ENCODE measurements at regions not wholly inside any gene's neighbourhood (a gene's known extent, or its start where the extent isn't known, plus 50 kb on each side); places are given as distances from the start of the nearest gene placed in this dataset.

DNA sequence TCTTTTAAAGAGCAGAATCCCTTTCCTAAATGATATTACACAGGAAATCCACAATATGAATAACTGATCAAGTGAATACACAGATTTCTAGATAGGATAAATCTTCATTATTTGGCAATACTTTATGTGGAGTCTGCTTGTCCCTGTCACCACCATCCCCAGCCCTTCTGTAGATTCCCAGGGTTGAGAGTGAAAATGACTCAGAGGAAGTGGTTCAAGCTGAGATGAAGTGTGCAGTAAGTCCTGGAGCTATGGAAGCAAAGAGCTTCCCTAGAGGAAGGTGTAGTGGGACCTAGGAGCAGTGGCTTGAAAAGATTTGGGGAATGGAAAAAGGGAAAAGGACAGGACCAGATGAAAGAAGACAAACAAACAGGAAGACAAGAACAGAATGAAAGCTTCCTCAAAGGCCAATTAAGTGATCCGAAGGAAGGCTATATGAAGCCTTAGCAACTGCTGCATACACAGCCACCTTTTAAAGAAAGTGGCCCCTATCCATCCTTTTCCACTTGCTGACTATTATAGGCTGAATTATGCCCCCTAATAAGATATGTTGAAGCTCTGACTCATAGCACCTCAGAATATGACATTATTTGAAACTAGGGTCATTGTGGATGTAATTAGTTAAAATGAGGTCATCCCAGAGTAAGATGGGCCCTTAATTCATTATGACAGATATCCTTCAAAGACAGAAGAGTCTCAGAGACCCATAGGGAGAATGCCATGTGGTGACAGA lies 96.5 kb upstream of the CAMK1G start:
- Histone ChIP-seq H2BK15ac (replicated peaks; ENCODE audit: low read depth) (no peak overlapping the region), H3K4me2 (ENCODE audit: low read length) (no peak overlapping the region), H3K79me2 (ENCODE audit: control insufficient read depth, insufficient read depth, low read length) (no peaks in the 10 kb centered on the region), H3K4ac (ENCODE audit: low read depth, low read length) (no peak overlapping the region), H3K23ac (ENCODE audit: low read length) (no peak overlapping the region), H3K4me3 (ENCODE audit: low read length) (no peak overlapping the region), H3K79me1 (ENCODE audit: low read length) (no peaks in the 10 kb centered on the region), H4K8ac (ENCODE audit: low read depth, low read length) (no peak overlapping the region), H3K56ac (ENCODE audit: low read length) (no peak overlapping the region), H2BK120ac (ENCODE audit: low read depth, low read length) (peak overlapping the region; percentile 65), H3K27ac (ENCODE audit: low read depth, low read length) (no peak overlapping the region), H4K5ac (ENCODE audit: low read length) (no peak overlapping the region), H3K36me3 (ENCODE audit: control insufficient read depth, insufficient read depth, low read length) (no peaks in the 10 kb centered on the region), H3K18ac (ENCODE audit: low read length) (peak overlapping the region; percentile 44), H3K9ac (ENCODE audit: low read length) (no peak overlapping the region), H3K4me1 (ENCODE audit: control insufficient read depth, low read depth, low read length) (peaks cover 14% of the 10 kb centered on the region), H3K27me3 (ENCODE audit: insufficient read depth, low read length, poor library complexity) (no peaks in the 10 kb centered on the region), H2AK5ac (ENCODE audit: low read length) (no peak overlapping the region), H2BK5ac (ENCODE audit: low read length) (peak overlapping the region; percentile 6)
- DNase-seq = no peak
- WGBS (ENCODE audit: extremely low coverage, insufficient coverage, low lambda C conversion rate) = no CpG with 5 or more reads among the region's 1 CpG

DNA sequence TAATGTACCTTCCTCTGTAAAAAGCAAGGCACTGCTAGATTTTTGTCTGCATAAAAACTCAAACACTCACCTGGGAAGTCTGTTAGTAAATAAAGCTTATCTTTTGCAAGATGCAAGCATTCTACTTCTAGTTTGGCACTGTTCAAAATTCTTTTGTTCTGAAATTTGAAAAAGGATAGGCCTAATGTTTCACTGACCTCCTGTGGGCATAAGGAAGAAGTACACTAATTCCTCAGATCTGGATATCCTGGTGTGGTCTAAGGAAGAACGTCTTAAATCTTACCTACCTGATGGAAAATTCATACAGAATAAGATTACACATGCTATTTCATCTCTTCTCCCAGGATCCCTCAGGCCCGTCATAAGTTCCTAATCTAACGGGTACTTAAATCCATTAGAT lies 93.5 kb upstream of the CAMK1G start:
- Histone ChIP-seq H2BK120ac (ENCODE audit: low read depth, low read length) (peak overlapping the region; percentile 82), H3K79me1 (ENCODE audit: low read length) (no peaks in the 10 kb centered on the region), H3K23ac (ENCODE audit: low read length) (no peak overlapping the region), H3K79me2 (ENCODE audit: control insufficient read depth, insufficient read depth, low read length) (no peaks in the 10 kb centered on the region), H3K18ac (ENCODE audit: low read length) (peak overlapping the region; percentile 98), H2AK5ac (ENCODE audit: low read length) (no peak overlapping the region), H3K27ac (ENCODE audit: low read depth, low read length) (no peak overlapping the region), H3K56ac (ENCODE audit: low read length) (no peak overlapping the region), H4K5ac (ENCODE audit: low read length) (no peak overlapping the region), H3K36me3 (ENCODE audit: control insufficient read depth, insufficient read depth, low read length) (no peaks in the 10 kb centered on the region), H2BK15ac (replicated peaks; ENCODE audit: low read depth) (no peak overlapping the region), H3K4ac (ENCODE audit: low read depth, low read length) (no peak overlapping the region), H3K9ac (ENCODE audit: low read length) (no peak overlapping the region), H3K4me1 (ENCODE audit: control insufficient read depth, low read depth, low read length) (peaks cover 18% of the 10 kb centered on the region), H3K4me2 (ENCODE audit: low read length) (no peak overlapping the region), H4K8ac (ENCODE audit: low read depth, low read length) (peak overlapping the region; percentile 91), H3K4me3 (ENCODE audit: low read length) (no peak overlapping the region), H2BK5ac (ENCODE audit: low read length) (peak overlapping the region; percentile 37), H3K27me3 (ENCODE audit: insufficient read depth, low read length, poor library complexity) (no peaks in the 10 kb centered on the region)
- peak; percentile 60 for DNase-seq
- no CpG with 5 or more reads among the region's 3 CpGs for WGBS (ENCODE audit: extremely low coverage, insufficient coverage, low lambda C conversion rate)

DNA sequence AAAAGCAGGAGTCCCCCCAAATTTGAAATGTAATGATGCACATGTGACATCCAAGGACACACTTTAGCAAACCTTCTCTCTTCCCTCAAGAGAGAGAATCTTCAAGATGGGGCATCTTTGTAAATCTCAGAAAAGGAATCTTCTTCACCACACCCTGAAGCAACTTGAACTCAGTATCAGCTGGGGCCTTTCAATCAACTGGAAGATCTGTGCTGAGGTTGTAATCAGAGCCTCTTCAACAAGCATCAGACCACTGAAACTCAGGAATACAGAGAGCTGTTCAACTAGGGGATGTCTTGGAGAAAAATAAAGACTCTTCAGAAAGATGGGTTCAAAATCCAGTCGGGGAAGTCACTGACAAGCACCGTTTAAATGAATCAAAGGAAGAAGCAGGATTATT lies 92.5 kb upstream of the CAMK1G start:
- DNase-seq = peak; percentile 39
- Histone ChIP-seq H3K27me3 (ENCODE audit: insufficient read depth, low read length, poor library complexity) (no peaks in the 10 kb centered on the region), H2AK5ac (ENCODE audit: low read length) (peak overlapping the region; percentile 66), H3K9ac (ENCODE audit: low read length) (peak overlapping the region; percentile 53), H3K4me2 (ENCODE audit: low read length) (no peak overlapping the region), H2BK120ac (ENCODE audit: low read depth, low read length) (peak overlapping the region; percentile 97), H3K4ac (ENCODE audit: low read depth, low read length) (peak overlapping the region; percentile 79), H3K23ac (ENCODE audit: low read length) (no peak overlapping the region), H3K36me3 (ENCODE audit: control insufficient read depth, insufficient read depth, low read length) (no peaks in the 10 kb centered on the region), H3K27ac (ENCODE audit: low read depth, low read length) (peak overlapping the region; percentile 19), H4K8ac (ENCODE audit: low read depth, low read length) (no peak overlapping the region), H3K4me1 (ENCODE audit: control insufficient read depth, low read depth, low read length) (peaks cover 18% of the 10 kb centered on the region), H3K79me1 (ENCODE audit: low read length) (no peaks in the 10 kb centered on the region), H2BK5ac (ENCODE audit: low read length) (peak overlapping the region; percentile 88), H3K56ac (ENCODE audit: low read length) (peak overlapping the region; percentile 80), H4K5ac (ENCODE audit: low read length) (peak overlapping the region; percentile 76), H3K79me2 (ENCODE audit: control insufficient read depth, insufficient read depth, low read length) (no peaks in the 10 kb centered on the region), H3K4me3 (ENCODE audit: low read length) (no peak overlapping the region), H3K18ac (ENCODE audit: low read length) (peak overlapping the region; percentile 98), H2BK15ac (replicated peaks; ENCODE audit: low read depth) (no peak overlapping the region)
- no CpG with 5 or more reads among the region's 2 CpGs for WGBS (ENCODE audit: extremely low coverage, insufficient coverage, low lambda C conversion rate)

DNA sequence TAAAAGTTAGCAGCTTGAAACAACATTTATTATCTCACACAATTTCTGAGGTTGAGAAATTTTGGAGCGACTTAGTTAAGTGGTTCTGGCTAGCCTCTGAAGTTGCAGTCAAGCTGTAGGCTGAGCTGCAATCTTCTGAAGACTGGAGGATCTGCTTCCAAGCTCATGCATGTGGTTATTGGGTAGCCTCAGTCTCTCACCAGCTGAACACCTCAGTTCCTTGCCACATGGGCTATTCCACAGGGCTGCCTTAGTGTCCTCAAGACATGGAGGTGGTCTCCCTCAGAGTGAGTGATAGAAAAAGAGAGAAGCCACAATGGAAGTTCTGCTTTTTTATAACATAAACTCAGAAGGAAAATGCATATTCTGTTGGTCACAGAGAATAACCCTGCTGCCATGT lies 92.0 kb upstream of the CAMK1G start:
- no peak overlapping the region for H4K5ac ChIP-seq (ENCODE audit: low read length)
- H2AK5ac ChIP-seq (ENCODE audit: low read length) = no peak overlapping the region
- H3K36me3 ChIP-seq (ENCODE audit: control insufficient read depth, insufficient read depth, low read length) = no peaks in the 10 kb centered on the region
- peak overlapping the region; percentile 36 for H3K9ac ChIP-seq (ENCODE audit: low read length)
- H2BK5ac ChIP-seq (ENCODE audit: low read length) = peak overlapping the region; percentile 92
- peak overlapping the region; percentile 35 for H2BK120ac ChIP-seq (ENCODE audit: low read depth, low read length)
- peak overlapping the region; percentile 57 for H4K8ac ChIP-seq (ENCODE audit: low read depth, low read length)
- H3K18ac ChIP-seq (ENCODE audit: low read length) = peak overlapping the region; percentile 100
- H3K4ac ChIP-seq (ENCODE audit: low read depth, low read length) = peak overlapping the region; percentile 90
- peak overlapping the region; percentile 76 for H3K27ac ChIP-seq (ENCODE audit: low read depth, low read length)
- WGBS (ENCODE audit: extremely low coverage, insufficient coverage, low lambda C conversion rate) = no CpG with 5 or more reads among the region's 1 CpG
- H3K79me1 ChIP-seq (ENCODE audit: low read length) = no peaks in the 10 kb centered on the region
- H3K23ac ChIP-seq (ENCODE audit: low read length) = no peak overlapping the region
- DNase-seq = peak; percentile 65
- peaks cover 18% of the 10 kb centered on the region for H3K4me1 ChIP-seq (ENCODE audit: control insufficient read depth, low read depth, low read length)
- H3K4me2 ChIP-seq (ENCODE audit: low read length) = no peak overlapping the region
- H3K79me2 ChIP-seq (ENCODE audit: control insufficient read depth, insufficient read depth, low read length) = no peaks in the 10 kb centered on the region
- H2BK15ac ChIP-seq (replicated peaks; ENCODE audit: low read depth) = no peak overlapping the region
- H3K27me3 ChIP-seq (ENCODE audit: insufficient read depth, low read length, poor library complexity) = no peaks in the 10 kb centered on the region
- no peak overlapping the region for H3K4me3 ChIP-seq (ENCODE audit: low read length)
- peak overlapping the region; percentile 80 for H3K56ac ChIP-seq (ENCODE audit: low read length)

DNA sequence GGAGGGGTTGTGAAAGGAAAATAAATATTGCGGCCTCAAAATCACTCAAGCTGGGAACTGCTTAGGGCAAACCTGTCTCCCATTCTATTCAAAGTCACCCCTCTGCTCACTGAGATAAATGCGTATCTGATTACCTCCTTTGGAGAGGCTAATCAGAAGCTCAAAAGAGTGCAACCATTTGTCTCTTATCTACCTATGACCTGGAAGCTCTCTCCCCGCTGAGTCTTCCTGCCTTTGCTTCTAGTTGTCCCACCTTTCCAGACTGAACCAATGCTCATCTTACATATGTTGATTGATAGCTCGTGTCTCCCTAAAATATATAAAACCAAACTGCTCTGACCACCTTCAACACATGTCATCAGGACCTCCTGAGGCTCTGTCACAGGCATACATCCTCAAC lies 91.6 kb upstream of the CAMK1G start:
- peak overlapping the region; percentile 97 for H2BK5ac ChIP-seq (ENCODE audit: low read length)
- H3K4me1 ChIP-seq (ENCODE audit: control insufficient read depth, low read depth, low read length) = peaks cover 18% of the 10 kb centered on the region
- WGBS (ENCODE audit: extremely low coverage, insufficient coverage, low lambda C conversion rate) = no CpG with 5 or more reads among the region's 4 CpGs
- H3K27ac ChIP-seq (ENCODE audit: low read depth, low read length) = peak overlapping the region; percentile 76
- H2BK15ac ChIP-seq (replicated peaks; ENCODE audit: low read depth) = peak overlapping the region; percentile 87
- no peak overlapping the region for H3K4me3 ChIP-seq (ENCODE audit: low read length)
- H3K27me3 ChIP-seq (ENCODE audit: insufficient read depth, low read length, poor library complexity) = no peaks in the 10 kb centered on the region
- peak overlapping the region; percentile 84 for H3K56ac ChIP-seq (ENCODE audit: low read length)
- H3K79me1 ChIP-seq (ENCODE audit: low read length) = no peaks in the 10 kb centered on the region
- no peak overlapping the region for H3K23ac ChIP-seq (ENCODE audit: low read length)
- H2BK120ac ChIP-seq (ENCODE audit: low read depth, low read length) = peak overlapping the region; percentile 35
- no peaks in the 10 kb centered on the region for H3K79me2 ChIP-seq (ENCODE audit: control insufficient read depth, insufficient read depth, low read length)
- no peak overlapping the region for H3K4me2 ChIP-seq (ENCODE audit: low read length)
- no peak overlapping the region for H3K9ac ChIP-seq (ENCODE audit: low read length)
- no peak overlapping the region for H4K8ac ChIP-seq (ENCODE audit: low read depth, low read length)
- peak overlapping the region; percentile 100 for H3K18ac ChIP-seq (ENCODE audit: low read length)
- H2AK5ac ChIP-seq (ENCODE audit: low read length) = no peak overlapping the region
- no peak overlapping the region for H4K5ac ChIP-seq (ENCODE audit: low read length)
- peak overlapping the region; percentile 91 for H3K4ac ChIP-seq (ENCODE audit: low read depth, low read length)
- peak; percentile 88 for DNase-seq
- H3K36me3 ChIP-seq (ENCODE audit: control insufficient read depth, insufficient read depth, low read length) = no peaks in the 10 kb centered on the region

DNA sequence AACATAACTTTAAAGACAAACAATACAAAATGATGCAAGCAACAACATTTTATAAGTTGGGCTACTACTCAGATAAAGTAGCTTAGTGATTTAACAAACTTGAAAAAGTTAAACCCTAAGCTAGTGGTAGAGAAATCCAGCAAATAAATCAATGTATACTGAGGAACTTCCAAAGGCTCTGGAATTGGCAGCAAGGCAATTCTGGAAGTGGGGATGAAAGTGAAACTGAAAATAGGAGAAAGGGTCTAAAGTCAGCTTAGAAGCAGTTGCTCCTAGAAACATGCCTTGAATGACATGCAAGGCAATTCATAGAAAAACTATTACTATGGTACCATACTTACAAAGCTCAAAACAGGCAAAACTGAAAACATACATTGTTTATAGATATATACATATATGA lies 90.0 kb upstream of the CAMK1G start:
- no peak overlapping the region for H3K4ac ChIP-seq (ENCODE audit: low read depth, low read length)
- peaks cover 18% of the 10 kb centered on the region for H3K4me1 ChIP-seq (ENCODE audit: control insufficient read depth, low read depth, low read length)
- H3K4me3 ChIP-seq (ENCODE audit: low read length) = no peak overlapping the region
- H2AK5ac ChIP-seq (ENCODE audit: low read length) = no peak overlapping the region
- H3K4me2 ChIP-seq (ENCODE audit: low read length) = no peak overlapping the region
- peak overlapping the region; percentile 81 for H4K5ac ChIP-seq (ENCODE audit: low read length)
- H3K79me2 ChIP-seq (ENCODE audit: control insufficient read depth, insufficient read depth, low read length) = no peaks in the 10 kb centered on the region
- no peaks in the 10 kb centered on the region for H3K27me3 ChIP-seq (ENCODE audit: insufficient read depth, low read length, poor library complexity)
- no peak overlapping the region for H2BK15ac ChIP-seq (replicated peaks; ENCODE audit: low read depth)
- no peak overlapping the region for H3K56ac ChIP-seq (ENCODE audit: low read length)
- no peak overlapping the region for H3K9ac ChIP-seq (ENCODE audit: low read length)
- peak overlapping the region; percentile 24 for H2BK5ac ChIP-seq (ENCODE audit: low read length)
- H3K18ac ChIP-seq (ENCODE audit: low read length) = peak overlapping the region; percentile 51
- no peak overlapping the region for H3K23ac ChIP-seq (ENCODE audit: low read length)
- no peak overlapping the region for H3K27ac ChIP-seq (ENCODE audit: low read depth, low read length)
- no peak overlapping the region for H4K8ac ChIP-seq (ENCODE audit: low read depth, low read length)
- H3K36me3 ChIP-seq (ENCODE audit: control insufficient read depth, insufficient read depth, low read length) = no peaks in the 10 kb centered on the region
- no peaks in the 10 kb centered on the region for H3K79me1 ChIP-seq (ENCODE audit: low read length)
- DNase-seq = no peak
- no peak overlapping the region for H2BK120ac ChIP-seq (ENCODE audit: low read depth, low read length)
